Esophagus (tissue), 2 donors: ENCODE measurements at regions not wholly inside any gene's neighbourhood (a gene's known extent, or its start where the extent isn't known, plus 50 kb on each side); places are given as distances from the start of the nearest gene placed in this dataset.

Source experiments
- H3K27ac ChIP-seq, 2 donors: one replicate each; pipeline ENCODE4 v1.5.1; 2013; ENCODE audit warnings: low read depth in 2 of 2, mild to moderate bottlenecking in 2 of 2, inconsistent platforms in 1 of 2, low read length in 1 of 2, moderate library complexity in 1 of 2
- H3K27me3 ChIP-seq, 2 donors: one replicate each; pipeline ENCODE4 v1.6.1; 2013; ENCODE audit warnings: low read length in 2 of 2, control low read depth in 1 of 2, mild to moderate bottlenecking in 1 of 2; ENCODE audit not compliant: insufficient read depth in 2 of 2, control insufficient read depth in 1 of 2
- H3K36me3 ChIP-seq, 2 donors: one replicate each; pipeline ENCODE4 v1.6.1; 2013; ENCODE audit warnings: low read length in 1 of 2; ENCODE audit not compliant: control insufficient read depth in 2 of 2, insufficient read depth in 2 of 2
- H3K4me1 ChIP-seq, 2 donors: one replicate each; pipeline ENCODE4 v1.6.1; 2013; ENCODE audit warnings: low read length in 1 of 2; ENCODE audit not compliant: control insufficient read depth in 2 of 2, insufficient read depth in 2 of 2
- H3K4me3 ChIP-seq, 2 donors: one replicate each; pipeline ENCODE4 v1.5.1; 2013; ENCODE audit warnings: low read length in 2 of 2, mild to moderate bottlenecking in 2 of 2, low read depth in 1 of 2, moderate library complexity in 1 of 2
- H3K9me3 ChIP-seq, 2 donors: one replicate each; pipeline ENCODE4 v1.6.1; 2013; ENCODE audit warnings: mild to moderate bottlenecking in 2 of 2, low read depth in 1 of 2, low read length in 1 of 2, moderate library complexity in 1 of 2; ENCODE audit not compliant: control insufficient read depth in 2 of 2, insufficient read depth in 1 of 2
- WGBS, 2 donors: extraction: QIAGEN DNeasy Blood & Tissue Kit; methylation state at CpG; one replicate each; pipeline ENCODE4 v1.1.7; 2013; 5-methylcytosine and 5-hydroxymethylcytosine counted together
- donor health status: healthy with polysubstance abuse.
- donor health status: Bipolar disorder and iron deficiency.

GRCh38 chr14:50021261-50022031 is 94.9 kb downstream of the VCPKMT start:
- Histone ChIP-seq H3K4me1 (no peaks in the 10 kb centered on the region), H3K4me3 (no peak overlapping the region), H3K36me3 (no peaks in the 10 kb centered on the region), H3K9me3 (peaks cover 0 to 5% of the 10 kb centered on the region in 2 donors), H3K27ac (no peak overlapping the region), H3K27me3 (no peaks in the 10 kb centered on the region)
- 79 to 83% methylated on average over 5 of the region's 5 CpGs for WGBS, 2 donors

GRCh38 chr14:50022661-50023060 is 93.7 kb downstream of the VCPKMT start:
- no peak overlapping the region for H3K27ac ChIP-seq
- no peaks in the 10 kb centered on the region for H3K27me3 ChIP-seq
- 95 to 97% methylated on average over 3 of the region's 3 CpGs for WGBS, 2 donors
- no peaks in the 10 kb centered on the region for H3K4me1 ChIP-seq
- no peaks in the 10 kb centered on the region for H3K36me3 ChIP-seq
- H3K9me3 ChIP-seq, result peaks cover 0 to 5% of the 10 kb centered on the region in 2 donors
- H3K4me3 ChIP-seq, result no peak overlapping the region

- Histone ChIP-seq H3K9me3 (peaks cover 0 to 5% of the 10 kb centered on the region in 2 donors), H3K36me3 (no peaks in the 10 kb centered on the region), H3K27me3 (no peaks in the 10 kb centered on the region), H3K4me3 (no peak overlapping the region), H3K27ac (peak overlapping the region; percentile 89 to 94), H3K4me1 (no peaks in the 10 kb centered on the region)
- 30 to 39% methylated on average over 8 of the region's 8 CpGs for WGBS, 2 donors
Observed at GRCh38 chr14:50023671-50024490, 92.5 kb downstream of the VCPKMT start.

GRCh38 chr14:50025073-50025472 is 91.3 kb downstream of the VCPKMT start:
- Histone ChIP-seq H3K4me3 (no peak overlapping the region), H3K36me3 (no peaks in the 10 kb centered on the region), H3K4me1 (no peaks in the 10 kb centered on the region), H3K9me3 (peaks cover 0 to 5% of the 10 kb centered on the region in 2 donors), H3K27me3 (no peaks in the 10 kb centered on the region), H3K27ac (no peak overlapping the region)
- 67 to 76% methylated on average over 3 of the region's 3 CpGs for WGBS, 2 donors

- Histone ChIP-seq H3K4me3 (no peak overlapping the region), H3K36me3 (no peaks in the 10 kb centered on the region), H3K27me3 (no peaks in the 10 kb centered on the region), H3K4me1 (no peaks in the 10 kb centered on the region), H3K9me3 (peaks cover 0 to 5% of the 10 kb centered on the region in 2 donors), H3K27ac (no peak overlapping the region)
- WGBS, 2 donors, result 82 to 87% methylated on average over 2 of the region's 2 CpGs
Observed at GRCh38 chr14:50025776-50026175, 90.6 kb downstream of the VCPKMT start.

GRCh38 chr14:50026396-50026795 is 90.0 kb downstream of the VCPKMT start:
- 86 to 88% methylated on average over 3 of the region's 3 CpGs for WGBS, 2 donors
- peaks cover 0 to 5% of the 10 kb centered on the region in 2 donors for H3K9me3 ChIP-seq
- no peak overlapping the region for H3K4me3 ChIP-seq
- no peaks in the 10 kb centered on the region for H3K27me3 ChIP-seq
- H3K27ac ChIP-seq, result no peak overlapping the region
- H3K36me3 ChIP-seq, result peaks cover 0 to under 1% of the 10 kb centered on the region in 2 donors
- no peaks in the 10 kb centered on the region for H3K4me1 ChIP-seq

- 56 to 73% methylated on average over 4 of the region's 4 CpGs for WGBS, 2 donors
- no peak overlapping the region for H3K27ac ChIP-seq
Observed at GRCh38 chr14:50027816-50028215, 88.6 kb downstream of the VCPKMT start.

GRCh38 chr14:50028458-50028857 is 87.9 kb downstream of the VCPKMT start:
- Histone ChIP-seq H3K4me3 (no peak overlapping the region), H3K27ac (no peak overlapping the region), H3K9me3 (peaks cover 0 to 5% of the 10 kb centered on the region in 2 donors), H3K27me3 (no peaks in the 10 kb centered on the region), H3K4me1 (peaks cover 0 to 3% of the 10 kb centered on the region in 2 donors), H3K36me3 (peaks cover 0 to 2% of the 10 kb centered on the region in 2 donors)
- WGBS, 2 donors, result 72 to 78% methylated on average over 6 of the region's 6 CpGs

More at GRCh38 chr14:50027816-50028215, 88.6 kb downstream of the VCPKMT start:
- Histone ChIP-seq H3K4me3 (no peak overlapping the region), H3K27me3 (no peaks in the 10 kb centered on the region), H3K4me1 (peaks cover 0 to 3% of the 10 kb centered on the region in 2 donors), H3K9me3 (peaks cover 0 to 5% of the 10 kb centered on the region in 2 donors), H3K36me3 (peaks cover 0 to 2% of the 10 kb centered on the region in 2 donors)

GRCh38 chr14:50030036-50030435 is 86.3 kb downstream of the VCPKMT start:
- Histone ChIP-seq H3K4me1 (peaks cover 0 to 3% of the 10 kb centered on the region in 2 donors), H3K9me3 (peaks cover 0 to 5% of the 10 kb centered on the region in 2 donors), H3K27me3 (no peaks in the 10 kb centered on the region), H3K36me3 (peaks cover 0 to 2% of the 10 kb centered on the region in 2 donors), H3K4me3 (no peak overlapping the region), H3K27ac (no peak overlapping the region)
- 92 to 95% methylated on average over 2 of the region's 2 CpGs for WGBS, 2 donors
